OCI-LY7 (cell line): ENCODE measurements at regions not wholly inside any gene's neighbourhood (a gene's known extent, or its start where the extent isn't known, plus 50 kb on each side); places are given as distances from the start of the nearest gene placed in this dataset.

Experiments
- BruUV-seq: library from RNA; stranded (reverse); fragments of 400-500 nt; replicated peaks from 2 replicates; lab custom pipeline; 2021; lab: Mats Ljungman, UMichigan
- CTCF ChIA-PET: fragments of 300-600 bp; sonication (Branson Sonifier 250); formaldehyde crosslinking; loops from one replicate; lab custom pipeline; 2022; ENCODE audit warnings: antibody characterized with exemption; ENCODE audit not compliant: unreplicated experiment; lab: Charles Lee
- POLR2A ChIA-PET: fragments of 300-600 bp; sonication (Branson Sonifier 250); formaldehyde crosslinking; loops from one replicate; lab custom pipeline; 2022; ENCODE audit warnings: antibody characterized with exemption; lab: Charles Lee
- DNase-seq: peaks from one replicate; pipeline ENCODE4 v3.0.0-alpha.2; 2015; ENCODE audit warnings: low spot score
- H2AFZ ChIP-seq: fragments of 200-600 bp; sonication (generic), shearing (Covaris generic); 2 replicates; pipeline ENCODE4 v1.6.1; 2014; ENCODE audit warnings: mild to moderate bottlenecking, antibody characterized with exemption, low read length, moderate library complexity
- H3K27ac ChIP-seq: fragments of 200-600 bp; sonication (generic); 2 replicates; pipeline ENCODE4 v1.5.1; 2014; ENCODE audit warnings: mixed run types, low read depth, mild to moderate bottlenecking, moderate library complexity, low read length, inconsistent platforms; ENCODE audit not compliant: poor library complexity, severe bottlenecking
- H3K36me3 ChIP-seq: fragments of 200-600 bp; sonication (generic); 2 replicates; pipeline ENCODE4 v1.6.1; 2014; ENCODE audit warnings: mild to moderate bottlenecking, antibody characterized with exemption, low read length, moderate library complexity, mixed read lengths; ENCODE audit not compliant: insufficient read depth
- H3K4me1 ChIP-seq: fragments of 200-600 bp; sonication (generic); 2 replicates; pipeline ENCODE4 v1.5.1; 2014; ENCODE audit warnings: mild to moderate bottlenecking, low read length; ENCODE audit not compliant: insufficient read depth, poor library complexity, severe bottlenecking
- H3K4me2 ChIP-seq: fragments of 200-600 bp; sonication (generic); 2 replicates; pipeline ENCODE4 v1.6.1; 2014; ENCODE audit warnings: mild to moderate bottlenecking, low read length
- H3K4me3 ChIP-seq: fragments of 200-600 bp; sonication (generic); 2 replicates; pipeline ENCODE4 v1.5.1; 2014; ENCODE audit warnings: mild to moderate bottlenecking, low read depth, low read length; ENCODE audit not compliant: poor library complexity, severe bottlenecking
- H3K79me2 ChIP-seq: fragments of 200-600 bp; sonication (generic); 2 replicates; pipeline ENCODE4 v1.6.1; 2016; ENCODE audit warnings: low read depth, mild to moderate bottlenecking, low read length, moderate library complexity, mixed read lengths; ENCODE audit not compliant: insufficient read depth
- H3K9me2 ChIP-seq: fragments of 200-600 bp; sonication (generic); 2 replicates; pipeline ENCODE4 v1.6.1; 2016; ENCODE audit warnings: mild to moderate bottlenecking, low read length, mixed read lengths; ENCODE audit not compliant: insufficient read depth
- H3K9me3 ChIP-seq: fragments of 200-600 bp; sonication (generic); 2 replicates; pipeline ENCODE4 v1.6.1; 2014; ENCODE audit warnings: mild to moderate bottlenecking, mixed run types, low read length, mixed read lengths
- H4K20me1 ChIP-seq: fragments of 200-600 bp; sonication (generic); 2 replicates; pipeline ENCODE4 v1.6.1; 2014; ENCODE audit warnings: mild to moderate bottlenecking, antibody characterized with exemption, low read length, moderate library complexity, mixed read lengths; ENCODE audit not compliant: insufficient read depth
- CTCF ChIP-seq: fragments of 200-600 bp; sonication (generic); conservative IDR thresholded peaks from 2 replicates; pipeline ENCODE4 v1.5.1; 2014; ENCODE audit warnings: mild to moderate bottlenecking, antibody characterized with exemption, low read length, moderate library complexity, mixed read lengths
- EZH2phosphoT487 ChIP-seq: fragments of 200-600 bp; sonication (generic); IDR thresholded peaks from 2 replicates; pipeline ENCODE4 v1.6.1; 2018; ENCODE audit warnings: low read depth, borderline replicate concordance, mild to moderate bottlenecking, mixed run types, antibody characterized with exemption, low read length, moderate library complexity, mixed read lengths
- intact Hi-C: fragments of 100-400 bp; cut with micrococcal nuclease; formaldehyde crosslinking; loops from one replicate; pipeline ENCODE4 v1.10.0; 2022; ENCODE audit not compliant: unreplicated experiment

- Histone ChIP-seq H3K27ac (no peak overlapping the region), H4K20me1 (no peaks in the 10 kb centered on the region), H3K9me2 (no peaks in the 10 kb centered on the region), H3K4me2 (no peak overlapping the region), H3K4me3 (no peak overlapping the region), H2AFZ (no peak overlapping the region), H3K79me2 (no peaks in the 10 kb centered on the region), H3K4me1 (no peaks in the 10 kb centered on the region), H3K36me3 (no peaks in the 10 kb centered on the region), H3K9me3 (no peaks in the 10 kb centered on the region)
- POLR2A ChIA-PET: interaction anchor here (1.1 kb wide), 1 partner anchor 129 kb away, joined by 5 read pairs; no protein-coding TSS in a partner anchor
- intact Hi-C loops: no loop called here
- no TSS peak for BruUV-seq
- CTCF ChIA-PET: no interaction called here
- TF ChIP-seq CTCF (no peak), EZH2phosphoT487 (no peak)
- no peak for DNase-seq
These were observed 393.8 kb upstream of the ID4 start for GRCh38 chr6:19443411-19443810.

- no peaks in the 10 kb centered on the region for H3K79me2 ChIP-seq
- CTCF ChIA-PET: no interaction called here
- H3K36me3 ChIP-seq: no peaks in the 10 kb centered on the region
- POLR2A ChIA-PET: no interaction called here
- H3K4me2 ChIP-seq: no peak overlapping the region
- no peaks in the 10 kb centered on the region for H3K4me1 ChIP-seq
- no peak overlapping the region for H3K27ac ChIP-seq
- no peaks in the 10 kb centered on the region for H3K9me3 ChIP-seq
- TF ChIP-seq CTCF (no peak), EZH2phosphoT487 (no peak)
- BruUV-seq: no TSS peak
- H3K4me3 ChIP-seq: no peak overlapping the region
- no peaks in the 10 kb centered on the region for H3K9me2 ChIP-seq
- DNase-seq: no peak
- H2AFZ ChIP-seq: 0 out of 2 replicates have a peak overlapping the region, but pooled peaks have one; percentile 6
- intact Hi-C loops: no loop called here
- no peaks in the 10 kb centered on the region for H4K20me1 ChIP-seq
These were observed 393.1 kb upstream of the ID4 start for GRCh38 chr6:19444041-19444440.

GRCh38 chr6:19444481-19444880, 392.7 kb upstream of the ID4 start:
- H3K4me2 ChIP-seq: no peak overlapping the region
- no peak for TF ChIP-seq EZH2phosphoT487
- TF ChIP-seq CTCF: no peak
- no peaks in the 10 kb centered on the region for H3K36me3 ChIP-seq
- no peaks in the 10 kb centered on the region for H3K9me2 ChIP-seq
- no peak overlapping the region for H2AFZ ChIP-seq
- no peak for DNase-seq
- H4K20me1 ChIP-seq: no peaks in the 10 kb centered on the region
- H3K27ac ChIP-seq: no peak overlapping the region
- intact Hi-C loops: no loop called here
- no peak overlapping the region for H3K4me3 ChIP-seq
- CTCF ChIA-PET: no interaction called here
- POLR2A ChIA-PET: no interaction called here
- BruUV-seq: no TSS peak
- no peaks in the 10 kb centered on the region for H3K4me1 ChIP-seq
- no peaks in the 10 kb centered on the region for H3K9me3 ChIP-seq
- no peaks in the 10 kb centered on the region for H3K79me2 ChIP-seq
